WTC11 (cell line): ENCODE measurements at regions not wholly inside any gene's neighbourhood (a gene's known extent, or its start where the extent isn't known, plus 50 kb on each side); places are given as distances from the start of the nearest gene placed in this dataset.

Source experiments
- ATAC-seq: fragments of 200-7000 bp; cut with Tn5 transposase; 2 replicates; pipeline ENCODE4 v1.10.0; 2021; ENCODE audit warnings: mild to moderate bottlenecking, moderate library complexity
- CTCF ChIA-PET: fragments of 300-600 bp; sonication (Branson Sonifier 250); formaldehyde crosslinking; loops from one replicate; lab custom pipeline; 2021; ENCODE audit warnings: antibody characterized with exemption; lab: Charles Lee
- POLR2A ChIA-PET: fragments of 350-600 bp; sonication (Branson Sonifier 250); formaldehyde crosslinking; loops from one replicate; lab custom pipeline; 2021; ENCODE audit warnings: antibody characterized with exemption; lab: Charles Lee
- DNase-seq: peaks from one replicate; pipeline ENCODE4 v3.0.0; 2021; ENCODE audit warnings: low spot score
- H3K27ac Mint-ChIP-seq: 2 replicates; pipeline ENCODE4 v1.8.0; 2021; ENCODE audit warnings: mixed read lengths
- H3K27me3 Mint-ChIP-seq: 2 replicates; pipeline ENCODE4 v1.8.0; 2021; ENCODE audit warnings: low read depth, mild to moderate bottlenecking, moderate library complexity, mixed read lengths
- H3K36me3 Mint-ChIP-seq: 2 replicates; pipeline ENCODE4 v1.8.0; 2021; ENCODE audit warnings: mixed read lengths
- H3K4me1 Mint-ChIP-seq: 2 replicates; pipeline ENCODE4 v1.8.0; 2022; ENCODE audit warnings: mixed read lengths
- H3K4me3 Mint-ChIP-seq: 2 replicates; pipeline ENCODE4 v1.8.0; 2021; ENCODE audit warnings: mild to moderate bottlenecking, moderate library complexity, mixed read lengths
- H3K9me3 Mint-ChIP-seq: 2 replicates; pipeline ENCODE4 v1.8.0; 2021; ENCODE audit warnings: mixed read lengths
- AFF4 ChIP-seq: sonication (generic); formaldehyde crosslinking; IDR thresholded peaks from 2 replicates; pipeline ENCODE4 v1.8.1; 2023; ENCODE audit warnings: mild to moderate bottlenecking, missing genetic modification reagents, borderline replicate concordance
- CDX4 ChIP-seq: fragments of 250-450 bp; sonication (Bioruptor Pico); IDR thresholded peaks from 2 replicates; pipeline ENCODE4 v1.9.0; 2021; ENCODE audit warnings: moderate library complexity, mild to moderate bottlenecking, inconsistent platforms, borderline replicate concordance
- E2F1 ChIP-seq: sonication (generic); formaldehyde crosslinking; IDR thresholded peaks from 2 replicates; pipeline ENCODE4 v1.8.0; 2022; ENCODE audit warnings: mild to moderate bottlenecking, missing genetic modification reagents
- ESRRA ChIP-seq: sonication (generic); formaldehyde crosslinking; IDR thresholded peaks from 2 replicates; pipeline ENCODE4 v1.8.1; 2022; ENCODE audit warnings: mild to moderate bottlenecking, missing genetic modification reagents, borderline replicate concordance
- ETV6 ChIP-seq: sonication (generic); formaldehyde crosslinking; IDR thresholded peaks from 2 replicates; pipeline ENCODE4 v1.8.1; 2022; ENCODE audit warnings: mild to moderate bottlenecking, missing genetic modification reagents
- FOXP4 ChIP-seq: sonication (generic); formaldehyde crosslinking; IDR thresholded peaks from 2 replicates; pipeline ENCODE4 v1.8.0; 2022; ENCODE audit warnings: mild to moderate bottlenecking, missing genetic modification reagents
- IRF2 ChIP-seq: sonication (generic); formaldehyde crosslinking; IDR thresholded peaks from 2 replicates; pipeline ENCODE4 v1.8.0; 2022; ENCODE audit warnings: low read depth, missing genetic modification reagents, borderline replicate concordance
- JAZF1 ChIP-seq: fragments of 250-450 bp; sonication (Bioruptor Pico); IDR thresholded peaks from 2 replicates; pipeline ENCODE4 v1.9.0; 2021; ENCODE audit warnings: moderate library complexity, mild to moderate bottlenecking, inconsistent platforms
- MLX ChIP-seq: sonication (generic); formaldehyde crosslinking; IDR thresholded peaks from 2 replicates; pipeline ENCODE4 v1.8.1; 2023; ENCODE audit warnings: mild to moderate bottlenecking, missing genetic modification reagents, moderate library complexity
- NFYB ChIP-seq: sonication (generic); formaldehyde crosslinking; conservative IDR thresholded peaks from 2 replicates; pipeline ENCODE4 v1.8.0; 2022; ENCODE audit warnings: low read depth, missing genetic modification reagents
- NR1H2 ChIP-seq: sonication (generic); formaldehyde crosslinking; IDR thresholded peaks from 2 replicates; pipeline ENCODE4 v1.9.0; 2021; ENCODE audit warnings: mild to moderate bottlenecking, moderate library complexity, missing genetic modification reagents
- SMAD3 ChIP-seq: sonication (generic); formaldehyde crosslinking; IDR thresholded peaks from 2 replicates; pipeline ENCODE4 v1.8.0; 2022; ENCODE audit warnings: missing genetic modification reagents, mild to moderate bottlenecking, borderline replicate concordance

GRCh38 chr6:87923389-87924050, 124.1 kb upstream of the SPACA1 start:
- no peak for DNase-seq
- H3K9me3 Mint-ChIP-seq: peaks cover 5% of the 10 kb centered on the region; the same call in 1 of the 2 replicates
- ChIA-PET CTCF (no interaction called here), POLR2A (no interaction called here)
- no peaks in the 10 kb centered on the region for H3K36me3 Mint-ChIP-seq
- no peak overlapping the region for H3K27ac Mint-ChIP-seq
- H3K4me3 Mint-ChIP-seq: no peak overlapping the region
- ATAC-seq: no peak
- H3K27me3 Mint-ChIP-seq: peaks cover 3% of the 10 kb centered on the region; the same call in 1 of the 2 replicates
- TF ChIP-seq NR1H2 (CRISPR knock-in tag) (no peak), IRF2 (no peak), MLX (no peak), ETV6 (CRISPR knock-in tag) (no peak), CDX4 (no peak), ESRRA (CRISPR knock-in tag) (no peak), AFF4 (CRISPR knock-in tag) (no peak), JAZF1 (CRISPR knock-in tag) (no peak), E2F1 (CRISPR knock-in tag) (no peak), SMAD3 (CRISPR knock-in tag) (no peak)
- H3K4me1 Mint-ChIP-seq: peaks cover 10% of the 10 kb centered on the region

- CTCF ChIA-PET: no interaction called here
These were observed 124.7 kb upstream of the SPACA1 start for GRCh38 chr6:87922947-87923330.

More at GRCh38 chr6:87922947-87923330, 124.7 kb upstream of the SPACA1 start:
- H3K36me3 Mint-ChIP-seq: no peaks in the 10 kb centered on the region
- POLR2A ChIA-PET: no interaction called here
- H3K27me3 Mint-ChIP-seq: peaks cover 3% of the 10 kb centered on the region; the same call in 1 of the 2 replicates
- no peak for TF ChIP-seq NFYB (CRISPR knock-in tag)
- TF ChIP-seq FOXP4 (CRISPR knock-in tag): no peak
- ATAC-seq (no peak), DNase-seq (no peak)
- peaks cover 11% of the 10 kb centered on the region for H3K4me1 Mint-ChIP-seq
- H3K4me3 Mint-ChIP-seq: no peak overlapping the region
- no peak overlapping the region for H3K27ac Mint-ChIP-seq
- peaks cover 5% of the 10 kb centered on the region; the same call in 1 of the 2 replicates for H3K9me3 Mint-ChIP-seq
